CD4-positive, alpha-beta T cell treated with Interleukin-21 for 1 hour (primary cell): ENCODE measurements at regions not wholly inside any gene's neighbourhood (a gene's known extent, or its start where the extent isn't known, plus 50 kb on each side); places are given as distances from the start of the nearest gene placed in this dataset.

Source experiments
- DNase-seq: peaks from one replicate; pipeline ENCODE4 v3.0.0-alpha.2; 2020

GRCh38 chr12:14257734-14258574 lies 107.5 kb upstream of the ATF7IP start:
- DNase-seq: peak; percentile 91

DNA sequence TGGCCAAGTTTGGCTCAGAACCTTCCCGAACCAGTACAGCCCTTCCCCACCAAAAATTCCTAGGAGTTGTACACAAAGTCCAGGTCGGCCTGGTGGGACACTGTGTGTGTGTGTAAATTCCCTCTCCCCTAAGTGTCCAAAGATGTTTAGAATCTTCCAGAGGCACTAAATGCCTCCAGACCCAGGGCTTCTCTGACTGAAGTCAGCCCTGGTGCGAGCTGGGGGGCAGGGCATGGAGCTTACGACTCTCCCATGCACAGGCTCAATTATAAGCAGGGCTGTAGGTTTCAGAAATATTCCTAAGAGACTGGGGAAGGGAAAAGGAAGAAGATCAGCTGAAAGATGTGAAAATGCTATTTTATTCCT lies 106.9 kb upstream of the ATF7IP start:
- no peak for DNase-seq

DNA sequence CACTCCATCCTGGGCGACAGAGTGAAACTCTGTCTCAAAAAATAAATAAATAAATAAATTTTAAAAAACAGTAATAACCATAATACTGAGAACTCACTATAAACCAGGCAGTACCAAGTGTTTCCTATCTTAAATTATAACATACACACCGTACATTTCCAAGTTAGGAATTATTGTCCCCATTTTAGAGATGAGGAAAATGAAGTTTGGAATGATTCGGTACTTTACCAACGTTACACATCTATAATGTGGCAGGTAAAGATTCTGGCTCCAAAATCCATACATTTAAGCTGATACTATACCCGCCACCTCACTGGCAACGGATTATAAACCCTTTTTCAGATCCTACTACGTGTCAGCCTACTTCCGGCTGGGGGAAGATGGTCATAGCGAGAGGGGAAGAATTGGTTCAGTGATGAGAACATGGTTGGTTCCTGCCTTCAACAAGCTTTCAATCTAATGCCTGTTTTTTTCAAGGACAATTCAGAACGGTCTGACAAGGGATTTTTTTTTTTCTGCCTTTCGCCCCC lies 105.9 kb upstream of the ATF7IP start:
- no peak for DNase-seq

DNA sequence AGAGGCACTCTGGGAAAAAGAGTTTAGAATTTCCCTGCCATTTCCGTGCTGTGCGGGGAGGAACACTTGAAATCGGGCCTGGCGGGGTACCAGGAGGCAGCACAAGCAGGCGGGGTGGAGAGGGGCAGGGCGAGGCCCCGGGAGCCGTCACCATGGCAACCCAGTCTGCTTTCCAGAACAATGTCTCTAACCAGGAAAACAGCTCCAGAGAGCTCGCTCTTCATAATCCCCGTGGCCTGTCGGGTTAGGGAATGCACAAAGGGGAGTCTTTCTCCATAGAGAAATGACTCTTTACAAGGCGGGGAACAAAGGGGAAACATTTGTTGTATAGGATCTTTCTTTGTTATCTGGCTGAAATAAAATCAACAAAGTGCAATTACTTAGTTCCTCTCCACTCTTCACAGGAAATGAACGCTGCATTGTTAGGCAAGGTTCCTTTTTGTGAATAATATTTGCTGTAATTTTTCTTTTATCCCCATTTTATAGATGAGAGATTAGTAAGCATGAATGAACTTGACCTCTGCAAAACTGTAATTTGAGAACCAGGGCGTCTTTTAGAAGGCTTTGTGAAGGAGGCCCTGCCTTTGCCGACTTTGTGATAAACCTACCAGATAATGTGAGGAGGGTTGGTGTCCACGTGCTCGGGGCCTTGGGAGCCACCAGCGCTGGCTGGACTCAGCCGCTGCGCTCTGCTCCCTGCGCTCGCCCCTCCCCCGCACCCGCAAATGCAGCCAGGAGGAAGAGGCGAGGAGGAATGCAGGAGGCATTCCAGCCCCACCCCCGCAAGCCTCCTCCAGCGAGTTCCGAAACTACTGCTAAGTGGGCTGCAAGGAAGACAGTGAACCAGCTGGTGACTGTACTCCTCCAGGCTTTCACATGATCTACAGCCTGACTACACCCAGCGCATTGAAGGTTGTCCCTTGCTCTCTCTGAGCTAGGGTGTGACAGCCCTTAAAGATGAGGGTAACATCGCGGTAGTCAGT lies 105.2 kb upstream of the ATF7IP start:
- DNase-seq: peak; percentile 34

DNA sequence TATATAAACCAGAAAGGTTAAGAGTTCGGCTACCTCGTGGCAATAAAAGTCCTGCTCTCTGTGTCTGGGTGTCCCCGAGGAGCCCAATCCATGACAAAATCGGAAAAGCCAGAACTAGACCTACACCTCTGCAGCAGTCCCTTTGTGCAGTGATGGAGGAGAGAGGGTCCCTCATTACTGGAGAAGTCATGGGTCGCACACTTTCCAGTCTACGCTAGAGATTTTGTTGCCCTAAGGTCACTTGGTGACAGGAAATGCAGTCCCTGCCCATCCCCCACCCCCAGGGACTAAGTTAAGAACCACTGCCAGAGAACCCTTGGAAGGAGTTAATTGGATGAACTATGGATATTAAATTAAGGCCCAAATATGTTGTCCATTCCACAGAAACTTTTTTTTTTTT lies 104.4 kb upstream of the ATF7IP start:
- DNase-seq: no peak

- no peak for DNase-seq
Observed at GRCh38 chr12:14261861-14262260, 103.6 kb upstream of the ATF7IP start.

GRCh38 chr12:14262771-14263511 lies 102.5 kb upstream of the ATF7IP start:
- no peak for DNase-seq

- no peak for DNase-seq
Observed at GRCh38 chr12:14263742-14264141, 101.7 kb upstream of the ATF7IP start.

- DNase-seq: no peak
Observed at GRCh38 chr12:14264316-14264715, 101.2 kb upstream of the ATF7IP start.

- no peak for DNase-seq
Observed at GRCh38 chr12:14264778-14265177, 100.7 kb upstream of the ATF7IP start.

GRCh38 chr12:14268120-14268515 lies 97.4 kb upstream of the ATF7IP start:
- DNase-seq: no peak

- DNase-seq: no peak
Observed at GRCh38 chr12:14270392-14270791, 95.1 kb upstream of the ATF7IP start.

DNA sequence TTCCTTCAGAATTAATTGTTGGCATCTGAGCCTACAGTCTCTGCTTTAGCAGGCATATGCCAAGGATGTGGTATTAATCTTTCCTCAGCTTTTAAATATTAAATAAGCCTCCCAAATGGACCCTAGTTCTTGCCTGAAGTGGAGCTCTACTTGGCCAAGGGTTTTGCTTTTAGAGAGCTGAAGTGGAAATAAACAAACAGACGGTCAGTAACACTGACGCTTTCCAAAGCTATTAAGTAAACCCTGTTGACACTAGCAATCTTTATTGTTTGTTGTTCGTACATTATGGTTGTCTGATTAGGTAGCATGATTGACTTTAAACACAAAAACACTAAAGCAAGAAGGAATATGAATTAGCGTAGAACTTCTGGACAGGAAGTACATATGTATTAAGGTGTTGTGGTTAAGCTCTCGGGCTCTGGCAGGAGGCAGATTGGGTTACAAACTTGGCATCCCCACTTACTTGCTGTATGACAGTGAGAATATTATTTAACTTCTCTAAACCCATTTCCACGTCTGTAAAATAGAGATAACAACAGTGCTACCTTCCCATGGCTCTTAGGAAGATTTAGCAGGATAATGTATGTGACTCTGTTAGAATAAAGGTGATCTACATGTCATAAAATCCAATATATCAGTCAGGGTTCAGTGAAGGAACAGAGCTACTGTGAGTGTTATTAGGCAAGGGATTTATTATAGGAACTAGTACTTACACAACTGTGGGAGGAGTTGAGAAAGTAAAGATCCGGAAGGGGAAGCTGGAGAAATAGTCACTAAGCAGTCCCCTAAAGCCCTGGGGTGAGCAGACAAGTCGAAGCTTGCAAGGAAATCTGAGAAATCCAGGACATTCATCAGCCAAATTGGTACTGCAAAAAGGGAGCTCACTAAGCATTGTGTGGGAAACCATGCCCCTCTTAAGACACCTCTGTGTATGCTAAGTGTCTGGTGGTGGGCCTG lies 92.2 kb upstream of the ATF7IP start:
- no peak for DNase-seq

- no peak for DNase-seq
Observed at GRCh38 chr12:14273913-14274311, 91.6 kb upstream of the ATF7IP start.

DNA sequence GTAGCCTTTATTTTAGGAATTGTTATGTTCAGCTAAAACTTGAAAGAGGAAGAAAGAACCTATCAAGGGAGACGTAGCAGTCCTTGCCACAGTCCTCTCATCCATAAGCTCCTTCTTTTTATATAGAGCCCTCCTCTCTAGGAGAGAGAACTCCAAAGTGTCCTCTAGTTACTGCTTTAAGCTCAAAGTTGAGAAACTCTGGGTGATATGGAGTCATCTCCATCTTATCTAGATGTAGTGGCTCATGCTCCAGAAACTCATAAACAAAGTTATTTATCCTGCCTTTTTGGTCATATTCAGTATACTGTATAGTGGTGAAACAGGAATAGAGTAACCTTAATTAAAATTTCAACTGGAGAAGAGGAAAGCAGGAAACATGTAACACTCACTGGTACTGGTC lies 90.4 kb upstream of the ATF7IP start:
- DNase-seq: no peak

DNA sequence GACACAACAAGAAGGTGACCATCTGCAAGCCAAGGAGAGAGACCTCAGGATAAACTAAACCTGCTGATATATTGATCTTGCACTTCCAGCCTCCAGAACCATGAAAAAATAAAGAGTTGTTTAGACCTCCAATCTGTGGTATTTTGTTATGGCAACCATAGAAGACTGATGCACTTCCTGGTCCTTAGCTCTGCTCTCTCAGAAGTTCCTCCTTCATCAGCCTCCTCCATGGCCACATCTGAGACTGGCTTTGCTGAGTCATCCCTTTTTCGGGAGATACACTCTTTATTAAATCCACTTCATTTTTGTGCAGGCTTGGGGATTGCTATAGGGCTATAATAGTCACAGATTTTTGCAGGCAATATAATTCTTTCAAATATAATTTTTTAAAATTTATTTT lies 89.6 kb upstream of the ATF7IP start:
- DNase-seq: no peak

GRCh38 chr12:14278294-14278953 lies 87.1 kb upstream of the ATF7IP start:
- no peak for DNase-seq

DNA sequence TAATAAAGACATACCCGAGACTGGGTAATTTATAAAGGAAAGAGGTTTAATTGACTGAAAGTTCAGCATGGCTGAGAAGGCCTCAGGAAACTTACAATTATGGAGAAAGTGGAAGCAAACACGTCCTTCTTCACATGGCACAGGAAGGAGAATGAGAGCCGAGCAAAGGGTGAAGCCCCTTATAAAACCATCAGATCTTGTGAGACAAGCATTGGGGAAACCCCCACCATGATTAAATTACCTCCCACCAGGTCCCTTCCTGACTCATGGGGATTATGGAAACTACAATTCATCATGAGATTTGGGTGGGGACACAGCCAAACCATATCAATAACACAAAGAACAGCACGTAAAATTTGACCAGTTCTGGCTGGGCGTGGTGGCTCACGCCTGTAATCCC lies 85.6 kb upstream of the ATF7IP start:
- DNase-seq: no peak

DNA sequence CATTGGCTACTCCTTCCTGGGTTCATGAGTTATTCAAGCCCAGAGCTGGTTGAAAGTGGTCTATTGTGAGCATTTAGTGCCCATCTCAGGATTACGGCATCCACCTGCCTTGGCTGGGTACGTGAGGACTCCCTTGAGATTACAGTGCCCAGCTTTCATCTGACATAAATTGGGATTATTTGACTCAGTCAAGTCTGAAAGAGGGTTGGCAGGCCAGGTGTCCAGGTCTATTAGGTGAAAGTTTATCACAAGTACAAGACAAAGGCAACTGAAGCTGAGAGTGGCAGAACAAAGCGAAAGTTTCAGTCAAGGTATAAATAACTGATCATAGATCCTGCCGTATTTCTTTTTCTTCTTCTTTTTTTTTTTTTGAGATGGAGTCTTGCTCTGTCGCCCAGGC lies 84.6 kb upstream of the ATF7IP start:
- no peak for DNase-seq

DNA sequence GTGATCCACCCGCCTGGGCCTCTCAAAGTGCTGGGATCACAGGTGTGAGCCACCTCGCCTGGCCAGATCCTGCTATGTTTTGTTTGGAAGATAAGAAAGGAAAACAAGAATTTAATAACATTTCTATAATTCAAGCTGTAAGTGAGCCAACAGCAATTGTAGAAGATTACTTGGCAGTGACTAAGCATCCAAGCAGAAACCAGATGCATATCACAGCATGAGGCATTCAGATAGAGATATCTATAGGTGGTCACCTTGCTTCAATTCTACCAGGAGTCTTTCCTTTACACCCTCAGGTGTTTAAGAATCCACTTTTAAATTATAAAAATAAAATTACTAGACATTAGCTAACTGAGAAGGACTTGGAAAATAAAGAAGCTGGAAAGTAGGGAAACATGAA lies 83.9 kb upstream of the ATF7IP start:
- no peak for DNase-seq

DNA sequence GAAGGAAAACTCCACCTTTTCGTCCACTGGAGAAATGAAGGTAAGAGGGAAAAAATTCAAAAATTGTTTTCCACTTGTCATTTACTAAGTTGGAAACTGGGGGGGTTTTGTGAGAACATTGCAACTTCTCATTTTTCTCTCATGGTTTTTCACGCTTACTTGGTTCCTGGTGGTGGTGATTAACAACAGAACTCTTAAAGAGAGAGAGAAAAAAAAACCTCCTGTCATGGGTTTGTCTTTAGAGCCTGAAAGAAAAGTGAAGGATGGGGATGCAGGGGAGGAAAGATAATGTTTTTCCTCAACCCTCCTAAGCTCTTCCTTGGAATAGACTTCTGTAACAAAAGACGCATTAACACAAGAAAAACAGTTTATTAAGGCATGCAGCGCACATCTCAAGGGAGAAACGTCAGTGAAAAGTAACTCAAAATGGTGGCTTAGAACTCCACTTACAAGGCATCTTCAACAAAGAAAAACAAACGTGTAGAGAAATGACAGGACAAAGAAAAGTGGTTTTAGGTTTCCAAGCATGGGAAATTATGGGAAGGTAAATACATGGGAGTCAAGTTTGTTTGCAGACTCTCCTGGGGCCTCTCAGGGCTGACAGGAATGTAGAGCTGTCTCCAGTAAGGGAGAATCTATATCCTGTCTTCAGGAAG lies 81.9 kb upstream of the ATF7IP start:
- DNase-seq: no peak
